Prostate gland (tissue), 2 donors: ENCODE measurements at regions not wholly inside any gene's neighbourhood (a gene's known extent, or its start where the extent isn't known, plus 50 kb on each side); places are given as distances from the start of the nearest gene placed in this dataset.

Source experiments
- POLR2A ChIP-seq: fragments of 450-650 bp; IDR thresholded peaks from one replicate; pipeline ENCODE4 v1.6.1; 2016; ENCODE audit warnings: antibody characterized with exemption, mild to moderate bottlenecking
- POLR2AphosphoS5 ChIP-seq: sonication (generic); formaldehyde crosslinking; IDR thresholded peaks from one replicate; pipeline ENCODE4 v1.6.1; 2017; ENCODE audit warnings: antibody characterized with exemption
- TF ChIP-seq, protein P1 (sequence below), 4 experiments: fragments of 200-600 bp in 2 of 4; fragments of 450-650 bp in 2 of 4; sonication (generic) in 2 of 4; IDR thresholded peaks; 1 replicate in 3 of 4; 2 replicates in 1 of 4; pipeline ENCODE4 v1.5.1; 2016 to 2019; ENCODE audit warnings: antibody characterized with exemption in 4 of 4, mild to moderate bottlenecking in 2 of 4, moderate library complexity in 2 of 4

DNA sequence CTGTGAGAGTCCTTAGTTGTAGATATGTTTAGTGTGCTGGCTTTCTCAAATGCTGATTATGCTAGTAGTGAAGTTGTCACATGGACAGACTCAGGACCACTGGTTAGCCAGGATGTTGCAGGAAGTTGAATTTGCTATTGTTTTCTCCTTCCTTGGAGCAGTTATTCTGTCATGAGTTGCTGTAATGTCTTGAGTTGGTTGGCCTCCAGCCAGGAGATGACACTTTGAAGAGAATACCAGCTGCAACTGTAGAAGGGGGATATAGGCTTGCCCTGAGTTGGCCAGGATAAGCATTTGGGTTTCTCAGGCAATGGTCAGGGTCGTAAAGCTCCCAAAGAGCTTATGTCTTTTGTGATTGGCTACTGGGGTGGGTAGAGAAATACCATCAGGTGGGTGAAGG lies 206.7 kb downstream of the ZNF621 start:
- TF ChIP-seq, protein P1, sequence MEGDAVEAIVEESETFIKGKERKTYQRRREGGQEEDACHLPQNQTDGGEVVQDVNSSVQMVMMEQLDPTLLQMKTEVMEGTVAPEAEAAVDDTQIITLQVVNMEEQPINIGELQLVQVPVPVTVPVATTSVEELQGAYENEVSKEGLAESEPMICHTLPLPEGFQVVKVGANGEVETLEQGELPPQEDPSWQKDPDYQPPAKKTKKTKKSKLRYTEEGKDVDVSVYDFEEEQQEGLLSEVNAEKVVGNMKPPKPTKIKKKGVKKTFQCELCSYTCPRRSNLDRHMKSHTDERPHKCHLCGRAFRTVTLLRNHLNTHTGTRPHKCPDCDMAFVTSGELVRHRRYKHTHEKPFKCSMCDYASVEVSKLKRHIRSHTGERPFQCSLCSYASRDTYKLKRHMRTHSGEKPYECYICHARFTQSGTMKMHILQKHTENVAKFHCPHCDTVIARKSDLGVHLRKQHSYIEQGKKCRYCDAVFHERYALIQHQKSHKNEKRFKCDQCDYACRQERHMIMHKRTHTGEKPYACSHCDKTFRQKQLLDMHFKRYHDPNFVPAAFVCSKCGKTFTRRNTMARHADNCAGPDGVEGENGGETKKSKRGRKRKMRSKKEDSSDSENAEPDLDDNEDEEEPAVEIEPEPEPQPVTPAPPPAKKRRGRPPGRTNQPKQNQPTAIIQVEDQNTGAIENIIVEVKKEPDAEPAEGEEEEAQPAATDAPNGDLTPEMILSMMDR (IDR thresholded peaks at IDR 0.05), result no peak
- TF ChIP-seq POLR2A, result no peak
- no peak for TF ChIP-seq POLR2AphosphoS5
